GM23338 (cell line): ENCODE measurements at regions not wholly inside any gene's neighbourhood (a gene's known extent, or its start where the extent isn't known, plus 50 kb on each side); places are given as distances from the start of the nearest gene placed in this dataset.

Experiments
- ATAC-seq: fragments of 200-7000 bp; cut with Tn5 transposase; 3 replicates; pipeline ENCODE4 v1.9.1; 2020
- DNase-seq: peaks from one replicate; pipeline ENCODE4 v3.0.0-alpha.2; 2015; ENCODE audit warnings: low spot score
- H2AFZ ChIP-seq: fragments of 200-600 bp; sonication (generic); 2 replicates; pipeline ENCODE4 v1.8.0; 2016; ENCODE audit warnings: antibody characterized with exemption, mild to moderate bottlenecking, moderate library complexity
- H3F3A ChIP-seq: fragments of 200-600 bp; sonication (generic); replicated peaks from 2 replicates; pipeline ENCODE4 v1.8.0; 2017; ENCODE audit warnings: antibody characterized with exemption, mixed run types, low read depth
- H3K27ac ChIP-seq: fragments of 200-600 bp; sonication (generic); 2 replicates; pipeline ENCODE4 v1.6.1; 2016; ENCODE audit warnings: low read depth
- H3K27me3 ChIP-seq: fragments of 200-600 bp; sonication (generic); 2 replicates; pipeline ENCODE4 v1.8.0; 2016; ENCODE audit warnings: mild to moderate bottlenecking, mixed run types, moderate library complexity; ENCODE audit not compliant: insufficient read depth
- H3K36me3 ChIP-seq: fragments of 200-600 bp; sonication (generic); 2 replicates; pipeline ENCODE4 v1.8.0; 2016; ENCODE audit warnings: mild to moderate bottlenecking; ENCODE audit not compliant: insufficient read depth
- H3K4me1 ChIP-seq: fragments of 200-600 bp; sonication (generic); 2 replicates; pipeline ENCODE4 v1.8.0; 2016; ENCODE audit warnings: mild to moderate bottlenecking, moderate library complexity; ENCODE audit not compliant: insufficient read depth
- H3K4me2 ChIP-seq: fragments of 200-600 bp; sonication (generic); 2 replicates; pipeline ENCODE4 v1.7.1; 2017; ENCODE audit warnings: mixed run types
- H3K4me3 ChIP-seq: fragments of 200-600 bp; sonication (generic); 2 replicates; pipeline ENCODE4 v1.6.1; 2016; ENCODE audit warnings: mixed run types
- H3K79me2 ChIP-seq: fragments of 200-600 bp; sonication (generic); replicated peaks from 2 replicates; pipeline ENCODE4 v1.8.0; 2017; ENCODE audit warnings: mild to moderate bottlenecking; ENCODE audit not compliant: insufficient read depth
- H3K9me2 ChIP-seq: fragments of 200-600 bp; sonication (generic); 2 replicates; pipeline ENCODE4 v1.8.0; 2017; ENCODE audit not compliant: insufficient read depth
- H4K20me1 ChIP-seq: fragments of 200-600 bp; sonication (generic); replicated peaks from 2 replicates; pipeline ENCODE4 v1.8.0; 2017; ENCODE audit warnings: mild to moderate bottlenecking; ENCODE audit not compliant: insufficient read depth
- H3K27ac Mint-ChIP-seq: 2 replicates; pipeline ENCODE4 v1.8.0; 2020; ENCODE audit warnings: inconsistent platforms, mild to moderate bottlenecking, moderate library complexity, mixed read lengths
- H3K27me3 Mint-ChIP-seq: 3 replicates; pipeline ENCODE4 v1.8.0; 2022; ENCODE audit warnings: low read depth, mild to moderate bottlenecking, moderate library complexity, mixed read lengths, inconsistent platforms; ENCODE audit not compliant: insufficient read depth, poor library complexity
- H3K36me3 Mint-ChIP-seq: 3 replicates; pipeline ENCODE4 v1.8.0; 2021; ENCODE audit warnings: low read depth, mild to moderate bottlenecking, inconsistent platforms, moderate library complexity, mixed read lengths
- H3K4me1 Mint-ChIP-seq: 3 replicates; pipeline ENCODE4 v1.8.0; 2020; ENCODE audit warnings: mild to moderate bottlenecking, inconsistent platforms, mixed read lengths
- H3K4me3 Mint-ChIP-seq: 3 replicates; pipeline ENCODE4 v1.8.0; 2021; ENCODE audit warnings: moderate library complexity, mild to moderate bottlenecking, inconsistent platforms, mixed read lengths
- H3K9me3 Mint-ChIP-seq: 3 replicates; pipeline ENCODE4 v1.8.0; 2020; ENCODE audit warnings: moderate library complexity, mild to moderate bottlenecking, inconsistent platforms, mixed read lengths
- CREB1 ChIP-seq: fragments of 250-450 bp; sonication (Bioruptor Pico); IDR thresholded peaks from 2 replicates; pipeline ENCODE4 v1.5.0; 2020; ENCODE audit warnings: low read depth, mild to moderate bottlenecking, moderate library complexity
- EZH2 ChIP-seq: fragments of 200-600 bp; sonication (generic); IDR thresholded peaks from one replicate; pipeline ENCODE4 v1.8.0; 2017; ENCODE audit warnings: antibody characterized with exemption, mild to moderate bottlenecking, low read depth; ENCODE audit not compliant: unreplicated experiment
- EZH2phosphoT487 ChIP-seq: fragments of 200-600 bp; sonication (generic); IDR thresholded peaks from one replicate; pipeline ENCODE4 v1.8.1; 2018; ENCODE audit warnings: antibody characterized with exemption; ENCODE audit not compliant: unreplicated experiment
- JUNB ChIP-seq: IDR thresholded peaks from one replicate; pipeline ENCODE4 v1.6.1; 2016; ENCODE audit warnings: antibody characterized with exemption; ENCODE audit not compliant: unreplicated experiment
- NANOG ChIP-seq: IDR thresholded peaks from 2 replicates; pipeline ENCODE4 v1.6.1; 2016; ENCODE audit warnings: antibody characterized with exemption, borderline replicate concordance
- POLR2AphosphoS5 ChIP-seq: IDR thresholded peaks from 2 replicates; pipeline ENCODE4 v1.6.1; 2016; ENCODE audit warnings: antibody characterized with exemption, low read depth
- REST ChIP-seq: IDR thresholded peaks from one replicate; pipeline ENCODE4 v1.6.1; 2018; ENCODE audit warnings: antibody characterized with exemption; ENCODE audit not compliant: unreplicated experiment
- STAT1 ChIP-seq: IDR thresholded peaks from one replicate; pipeline ENCODE4 v1.6.1; 2016; ENCODE audit warnings: antibody characterized with exemption; ENCODE audit not compliant: unreplicated experiment
- ZNF114 ChIP-seq: fragments of 250-450 bp; sonication (Bioruptor Pico); IDR thresholded peaks from 2 replicates; pipeline ENCODE4 v1.5.0; 2020; ENCODE audit warnings: mild to moderate bottlenecking, moderate library complexity
- ZNF331 ChIP-seq: fragments of 250-450 bp; sonication (Bioruptor Pico); IDR thresholded peaks from 2 replicates; pipeline ENCODE4 v1.5.0; 2020; ENCODE audit warnings: low read depth, mild to moderate bottlenecking, moderate library complexity
- TF ChIP-seq, protein P1 (sequence below): IDR thresholded peaks from 2 replicates; pipeline ENCODE4 v1.6.1; 2016; ENCODE audit warnings: antibody characterized with exemption

- no peak for TF ChIP-seq STAT1
- TF ChIP-seq, protein P1, sequence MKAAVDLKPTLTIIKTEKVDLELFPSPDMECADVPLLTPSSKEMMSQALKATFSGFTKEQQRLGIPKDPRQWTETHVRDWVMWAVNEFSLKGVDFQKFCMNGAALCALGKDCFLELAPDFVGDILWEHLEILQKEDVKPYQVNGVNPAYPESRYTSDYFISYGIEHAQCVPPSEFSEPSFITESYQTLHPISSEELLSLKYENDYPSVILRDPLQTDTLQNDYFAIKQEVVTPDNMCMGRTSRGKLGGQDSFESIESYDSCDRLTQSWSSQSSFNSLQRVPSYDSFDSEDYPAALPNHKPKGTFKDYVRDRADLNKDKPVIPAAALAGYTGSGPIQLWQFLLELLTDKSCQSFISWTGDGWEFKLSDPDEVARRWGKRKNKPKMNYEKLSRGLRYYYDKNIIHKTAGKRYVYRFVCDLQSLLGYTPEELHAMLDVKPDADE = no peak
- no peak for TF ChIP-seq ZNF114 (CRISPR knock-in tag)
- TF ChIP-seq NANOG = no peak
- TF ChIP-seq EZH2 = no peak
- Histone ChIP-seq H3K4me1 (no peaks in the 10 kb centered on the region), H2AFZ (no peak overlapping the region; the same call in 1 of the 2 replicates), H3K36me3 (no peaks in the 10 kb centered on the region), H3K79me2 (no peaks in the 10 kb centered on the region), H3K9me2 (no peaks in the 10 kb centered on the region), H3F3A (no peaks in the 10 kb centered on the region), H4K20me1 (no peaks in the 10 kb centered on the region), H3K4me2 (no peak overlapping the region), H3K4me3 (no peak overlapping the region), H3K27ac (no peak overlapping the region), H3K27me3 (no peaks in the 10 kb centered on the region)
- DNase-seq (no peak), ATAC-seq (no peak)
- Mint-ChIP-seq H3K9me3 (peaks cover 4% of the 10 kb centered on the region; the same call in 2 of the 3 replicates), H3K27me3 (peaks cover under 1% of the 10 kb centered on the region), H3K36me3 (no peaks in the 10 kb centered on the region), H3K27ac (no peak overlapping the region), H3K4me1 (peaks cover 8% of the 10 kb centered on the region), H3K4me3 (no peak overlapping the region)
These were observed 296.1 kb downstream of the RPLP1 start for GRCh38 chr15:69748576-69749185.

- no peak for ATAC-seq
- no peaks in the 10 kb centered on the region for H3K36me3 ChIP-seq
- no peaks in the 10 kb centered on the region; the same call in 2 of the 3 replicates for H3K36me3 Mint-ChIP-seq
- TF ChIP-seq JUNB (no peak), EZH2phosphoT487 (no peak), REST (no peak), CREB1 (CRISPR knock-in tag) (no peak), STAT1 (no peak), EZH2 (no peak), ZNF331 (CRISPR knock-in tag) (no peak), NANOG (no peak), POLR2AphosphoS5 (no peak), ZNF114 (CRISPR knock-in tag) (no peak)
- TF ChIP-seq, protein P1 = no peak
These were observed 296.7 kb downstream of the RPLP1 start for GRCh38 chr15:69749274-69749673.

More at GRCh38 chr15:69749274-69749673, 296.7 kb downstream of the RPLP1 start:
- H3K27ac ChIP-seq = no peak overlapping the region
- H3K27me3 Mint-ChIP-seq = no peaks in the 10 kb centered on the region
- H3K4me1 ChIP-seq = no peaks in the 10 kb centered on the region
- H3K27ac Mint-ChIP-seq = no peak overlapping the region
- no peak overlapping the region for H3K4me2 ChIP-seq
- H4K20me1 ChIP-seq = no peaks in the 10 kb centered on the region
- H3K9me3 Mint-ChIP-seq = peaks cover 4% of the 10 kb centered on the region; the same call in 2 of the 3 replicates
- no peak for DNase-seq
- peaks cover 8% of the 10 kb centered on the region for H3K4me1 Mint-ChIP-seq
- no peaks in the 10 kb centered on the region for H3K27me3 ChIP-seq
- H2AFZ ChIP-seq = no peak overlapping the region
- no peak overlapping the region for H3K4me3 ChIP-seq
- H3K4me3 Mint-ChIP-seq = no peak overlapping the region
- H3K79me2 ChIP-seq = no peaks in the 10 kb centered on the region
- H3K9me2 ChIP-seq = no peaks in the 10 kb centered on the region
- H3F3A ChIP-seq = no peaks in the 10 kb centered on the region
